SK-N-MC (cell line): ENCODE measurements at regions not wholly inside any gene's neighbourhood (a gene's known extent, or its start where the extent isn't known, plus 50 kb on each side); places are given as distances from the start of the nearest gene placed in this dataset.

ENCODE experiments used
- EZH2 ChIP-seq: fragments of 200-600 bp; sonication (generic); IDR thresholded peaks from one replicate; pipeline ENCODE4 v1.6.1; 2017; ENCODE audit warnings: antibody characterized with exemption
- POLR2AphosphoS5 ChIP-seq: IDR thresholded peaks from 2 replicates; pipeline ENCODE4 v1.6.1; 2012; ENCODE audit warnings: mild to moderate bottlenecking, low read depth, low read length, borderline replicate concordance

DNA sequence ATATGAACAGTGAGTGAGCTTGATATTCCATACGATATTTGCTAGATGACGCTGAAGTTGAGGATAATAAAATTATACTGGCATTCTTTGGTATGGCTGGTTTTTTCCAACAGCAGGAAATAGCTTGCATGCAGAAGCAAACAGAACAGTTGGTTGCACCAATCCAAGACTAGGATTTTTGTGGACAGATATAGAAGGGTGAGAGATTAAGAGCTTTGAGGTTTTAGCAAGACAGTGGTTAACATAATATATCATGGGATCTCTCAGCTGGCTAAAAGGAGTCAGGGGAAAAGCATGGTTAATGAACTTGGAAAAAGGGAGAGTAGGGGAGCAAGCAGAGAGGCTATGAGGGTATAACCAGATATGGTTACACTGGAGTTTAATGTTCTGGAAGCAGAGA, 127.9 kb downstream of the DHX15 start:
- TF ChIP-seq EZH2 (no peak), POLR2AphosphoS5 (no peak)
